HFFc6 (cell line): ENCODE measurements at regions not wholly inside any gene's neighbourhood (a gene's known extent, or its start where the extent isn't known, plus 50 kb on each side); places are given as distances from the start of the nearest gene placed in this dataset.

Experiments
- DNase-seq: peaks from one replicate; pipeline ENCODE4 v3.0.0-alpha.2; 2018
- H3K27ac Mint-ChIP-seq: 2 replicates; pipeline ENCODE4 v1.8.0; 2020; ENCODE audit warnings: mild to moderate bottlenecking, mixed read lengths
- H3K27me3 Mint-ChIP-seq: 2 replicates; pipeline ENCODE4 v1.8.0; 2021; ENCODE audit warnings: mild to moderate bottlenecking, moderate library complexity, mixed read lengths; ENCODE audit not compliant: insufficient read depth
- H3K36me3 Mint-ChIP-seq: 2 replicates; pipeline ENCODE4 v1.8.0; 2021; ENCODE audit warnings: low read depth, mixed read lengths
- H3K4me1 Mint-ChIP-seq: 2 replicates; pipeline ENCODE4 v1.8.0; 2020; ENCODE audit warnings: low read depth, mixed read lengths
- H3K4me3 Mint-ChIP-seq: 2 replicates; pipeline ENCODE4 v1.8.0; 2020; ENCODE audit warnings: mild to moderate bottlenecking, moderate library complexity, mixed read lengths
- H3K9me3 Mint-ChIP-seq: 2 replicates; pipeline ENCODE4 v1.8.0; 2020; ENCODE audit warnings: mild to moderate bottlenecking, mixed read lengths
- CTCF ChIP-seq: fragments of 200-600 bp; sonication (generic); IDR thresholded peaks from 2 replicates; pipeline ENCODE4 v1.5.0; 2021; ENCODE audit warnings: antibody characterized with exemption, mild to moderate bottlenecking

GRCh38 chr3:124131158-124131557, 139.2 kb upstream of the ROPN1 start:
- Mint-ChIP-seq H3K27me3 (peaks cover 9% of the 10 kb centered on the region), H3K27ac (no peak overlapping the region), H3K4me1 (no peaks in the 10 kb centered on the region; the same call in 1 of the 2 replicates), H3K36me3 (no peaks in the 10 kb centered on the region), H3K4me3 (no peak overlapping the region), H3K9me3 (no peaks in the 10 kb centered on the region)
- TF ChIP-seq CTCF, result no peak
- no peak for DNase-seq

GRCh38 chr3:124131580-124131979, 139.7 kb upstream of the ROPN1 start:
- no peak for DNase-seq

DNA sequence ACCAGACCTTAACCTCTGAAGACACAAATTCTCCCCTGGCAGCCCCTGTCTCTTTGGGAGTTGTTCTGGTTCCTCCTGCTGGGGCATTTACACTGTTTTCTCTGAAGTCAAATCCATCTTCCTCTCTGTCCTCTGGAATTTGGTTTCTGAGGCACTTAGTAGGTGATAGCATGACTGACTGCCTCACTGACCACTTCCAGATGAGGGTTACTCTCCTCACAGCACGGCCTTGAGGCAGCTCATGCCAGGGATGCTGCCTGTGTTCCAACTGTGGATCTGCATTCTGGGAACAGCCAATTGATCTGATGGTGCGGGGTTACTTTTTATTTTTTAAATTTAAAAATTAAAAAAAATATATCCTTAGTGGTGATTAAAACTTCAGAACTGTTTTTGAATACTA, 140.9 kb upstream of the ROPN1 start:
- no peaks in the 10 kb centered on the region; the same call in 1 of the 2 replicates for H3K4me1 Mint-ChIP-seq
- H3K27me3 Mint-ChIP-seq, result peaks cover 22% of the 10 kb centered on the region
- DNase-seq, result no peak
- no peak for TF ChIP-seq CTCF
- H3K9me3 Mint-ChIP-seq, result no peaks in the 10 kb centered on the region
- no peak overlapping the region for H3K4me3 Mint-ChIP-seq
- no peaks in the 10 kb centered on the region for H3K36me3 Mint-ChIP-seq
- H3K27ac Mint-ChIP-seq, result no peak overlapping the region

More at GRCh38 chr3:124131580-124131979, 139.7 kb upstream of the ROPN1 start:
- Mint-ChIP-seq H3K36me3 (no peaks in the 10 kb centered on the region), H3K9me3 (no peaks in the 10 kb centered on the region), H3K4me1 (no peaks in the 10 kb centered on the region; the same call in 1 of the 2 replicates), H3K27me3 (peaks cover 13% of the 10 kb centered on the region), H3K27ac (no peak overlapping the region), H3K4me3 (no peak overlapping the region)
- TF ChIP-seq CTCF, result no peak

- Mint-ChIP-seq H3K27ac (no peak overlapping the region), H3K4me3 (no peak overlapping the region), H3K9me3 (no peaks in the 10 kb centered on the region), H3K4me1 (no peaks in the 10 kb centered on the region; the same call in 1 of the 2 replicates), H3K27me3 (peaks cover 26% of the 10 kb centered on the region), H3K36me3 (no peaks in the 10 kb centered on the region)
- no peak for TF ChIP-seq CTCF
- no peak for DNase-seq
These were observed 141.5 kb upstream of the ROPN1 start for GRCh38 chr3:124133366-124133940.

DNA sequence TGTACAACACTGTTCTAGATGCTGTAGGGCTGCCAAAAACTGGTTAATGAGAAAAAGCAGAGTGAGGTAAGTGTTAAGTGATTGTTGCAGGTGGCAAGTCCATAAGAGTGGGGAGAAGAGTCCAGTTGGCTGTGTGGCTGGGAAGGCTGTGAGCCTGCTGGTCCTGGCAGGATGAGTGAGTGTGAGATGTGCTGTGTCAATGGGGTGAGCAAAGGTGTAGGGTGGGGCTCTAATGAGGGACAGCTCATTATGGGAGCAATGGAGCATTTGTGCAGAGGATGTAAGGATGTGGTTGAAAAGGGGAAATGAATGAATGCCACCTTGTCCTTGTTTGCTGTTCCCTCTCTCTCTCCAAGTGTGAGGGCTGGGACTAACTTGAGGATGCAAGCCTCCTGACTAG, 145.3 kb upstream of the ROPN1 start:
- DNase-seq, result no peak
- no peak for TF ChIP-seq CTCF
- Mint-ChIP-seq H3K4me3 (no peak overlapping the region), H3K36me3 (no peaks in the 10 kb centered on the region), H3K4me1 (no peaks in the 10 kb centered on the region), H3K27ac (no peak overlapping the region), H3K27me3 (peaks cover 31% of the 10 kb centered on the region), H3K9me3 (no peaks in the 10 kb centered on the region)

- Mint-ChIP-seq H3K27me3 (peaks cover 28% of the 10 kb centered on the region), H3K4me1 (no peaks in the 10 kb centered on the region), H3K9me3 (no peaks in the 10 kb centered on the region), H3K36me3 (no peaks in the 10 kb centered on the region), H3K27ac (no peak overlapping the region), H3K4me3 (no peak overlapping the region)
- no peak for TF ChIP-seq CTCF
- DNase-seq, result no peak
These were observed 146.2 kb upstream of the ROPN1 start for GRCh38 chr3:124138148-124138547.
